Activated gamma-delta T cell (primary cell): ENCODE measurements at regions not wholly inside any gene's neighbourhood (a gene's known extent, or its start where the extent isn't known, plus 50 kb on each side); places are given as distances from the start of the nearest gene placed in this dataset.
"Not testable (repeated sequence)": the region's sequence is repeated elsewhere in the genome, so short reads cannot be mapped to it uniquely, and the experiment has no call there.

ENCODE experiments used
- DNase-seq: peaks from one replicate; lab custom pipeline; 2025; lab: John Stamatoyannopoulos, UW

- DNase-seq, result no peak
Measured at GRCh38 chr20:53800418-53800817, 206.8 kb upstream of the ZNF217 start.

- no peak for DNase-seq
Measured at GRCh38 chr20:53797085-53797484, 203.4 kb upstream of the ZNF217 start.

GRCh38 chr20:53795170-53795569, 201.5 kb upstream of the ZNF217 start:
- DNase-seq, result no peak

- DNase-seq, result no peak
Measured at GRCh38 chr20:53794529-53795115, 201.0 kb upstream of the ZNF217 start.

GRCh38 chr20:53793783-53794383, 200.2 kb upstream of the ZNF217 start:
- DNase-seq, result no peak

GRCh38 chr20:53792946-53793536, 199.4 kb upstream of the ZNF217 start:
- DNase-seq, result no peak

GRCh38 chr20:53789989-53790675, 196.5 kb upstream of the ZNF217 start:
- no peak for DNase-seq

GRCh38 chr20:53788253-53789022, 194.8 kb upstream of the ZNF217 start:
- DNase-seq, result no peak

- DNase-seq, result not testable (repeated sequence)
Measured at GRCh38 chr20:53787491-53787931, 193.9 kb upstream of the ZNF217 start.

GRCh38 chr20:53786445-53787267, 193.0 kb upstream of the ZNF217 start:
- no peak for DNase-seq

- no peak for DNase-seq
Measured at GRCh38 chr20:53786071-53786444, 192.4 kb upstream of the ZNF217 start.

GRCh38 chr20:53785320-53785719, 191.7 kb upstream of the ZNF217 start:
- no peak for DNase-seq

GRCh38 chr20:53783768-53784167, 190.1 kb upstream of the ZNF217 start:
- DNase-seq, result no peak

GRCh38 chr20:53782612-53783246, 189.1 kb upstream of the ZNF217 start:
- no peak for DNase-seq

- no peak for DNase-seq
Measured at GRCh38 chr20:53779822-53780221, 186.2 kb upstream of the ZNF217 start.

- no peak for DNase-seq
Measured at GRCh38 chr20:53778736-53779135, 185.1 kb upstream of the ZNF217 start.

GRCh38 chr20:53778041-53778516, 184.4 kb upstream of the ZNF217 start:
- no peak for DNase-seq

- DNase-seq, result not testable (repeated sequence)
Measured at GRCh38 chr20:53777402-53777801, 183.8 kb upstream of the ZNF217 start.

GRCh38 chr20:53776858-53777257, 183.2 kb upstream of the ZNF217 start:
- no peak for DNase-seq

- no peak for DNase-seq
Measured at GRCh38 chr20:53774461-53775203, 181.0 kb upstream of the ZNF217 start.
